WTC11 (cell line): ENCODE measurements at regions not wholly inside any gene's neighbourhood (a gene's known extent, or its start where the extent isn't known, plus 50 kb on each side); places are given as distances from the start of the nearest gene placed in this dataset.
"Not testable (repeated sequence)": the region's sequence is repeated elsewhere in the genome, so short reads cannot be mapped to it uniquely, and the experiment has no call there.

Experiments used
- ATAC-seq: fragments of 200-7000 bp; cut with Tn5 transposase; 2 replicates; pipeline ENCODE4 v1.10.0; 2021; ENCODE audit warnings: mild to moderate bottlenecking, moderate library complexity
- CTCF ChIA-PET: fragments of 300-600 bp; sonication (Branson Sonifier 250); formaldehyde crosslinking; loops from one replicate; lab custom pipeline; 2021; ENCODE audit warnings: antibody characterized with exemption; lab: Charles Lee
- POLR2A ChIA-PET: fragments of 350-600 bp; sonication (Branson Sonifier 250); formaldehyde crosslinking; loops from one replicate; lab custom pipeline; 2021; ENCODE audit warnings: antibody characterized with exemption; lab: Charles Lee
- DNase-seq: peaks from one replicate; pipeline ENCODE4 v3.0.0; 2021; ENCODE audit warnings: low spot score
- H3K27ac Mint-ChIP-seq: 2 replicates; pipeline ENCODE4 v1.8.0; 2021; ENCODE audit warnings: mixed read lengths
- H3K27me3 Mint-ChIP-seq: 2 replicates; pipeline ENCODE4 v1.8.0; 2021; ENCODE audit warnings: low read depth, mild to moderate bottlenecking, moderate library complexity, mixed read lengths
- H3K36me3 Mint-ChIP-seq: 2 replicates; pipeline ENCODE4 v1.8.0; 2021; ENCODE audit warnings: mixed read lengths
- H3K4me1 Mint-ChIP-seq: 2 replicates; pipeline ENCODE4 v1.8.0; 2022; ENCODE audit warnings: mixed read lengths
- H3K4me3 Mint-ChIP-seq: 2 replicates; pipeline ENCODE4 v1.8.0; 2021; ENCODE audit warnings: mild to moderate bottlenecking, moderate library complexity, mixed read lengths
- H3K9me3 Mint-ChIP-seq: 2 replicates; pipeline ENCODE4 v1.8.0; 2021; ENCODE audit warnings: mixed read lengths
- CREB1 ChIP-seq: sonication (generic); formaldehyde crosslinking; IDR thresholded peaks from 2 replicates; pipeline ENCODE4 v1.8.0; 2023; ENCODE audit warnings: mild to moderate bottlenecking, missing genetic modification reagents
- CREM ChIP-seq: sonication (generic); formaldehyde crosslinking; IDR thresholded peaks from 2 replicates; pipeline ENCODE4 v1.8.1; 2022; ENCODE audit warnings: mild to moderate bottlenecking, missing genetic modification reagents, moderate library complexity
- GTF2I ChIP-seq: fragments of 250-450 bp; sonication (Bioruptor Pico); conservative IDR thresholded peaks from 2 replicates; pipeline ENCODE4 v1.4.0; 2021; ENCODE audit warnings: mild to moderate bottlenecking
- HMGA2 ChIP-seq: fragments of 250-450 bp; sonication (Bioruptor Pico); IDR thresholded peaks from 2 replicates; pipeline ENCODE4 v1.4.0; 2021; ENCODE audit warnings: mild to moderate bottlenecking, moderate library complexity
- KAT7 ChIP-seq: sonication (generic); formaldehyde crosslinking; IDR thresholded peaks from 2 replicates; pipeline ENCODE4 v1.8.1; 2023; ENCODE audit warnings: missing genetic modification reagents, mild to moderate bottlenecking, borderline replicate concordance
- NFYB ChIP-seq: sonication (generic); formaldehyde crosslinking; conservative IDR thresholded peaks from 2 replicates; pipeline ENCODE4 v1.8.0; 2022; ENCODE audit warnings: low read depth, missing genetic modification reagents
- OVOL2 ChIP-seq: fragments of 250-450 bp; sonication (Bioruptor Pico); IDR thresholded peaks from 2 replicates; pipeline ENCODE4 v1.9.0; 2021; ENCODE audit warnings: mild to moderate bottlenecking, borderline replicate concordance
- SMAD4 ChIP-seq: sonication (generic); formaldehyde crosslinking; IDR thresholded peaks from 2 replicates; pipeline ENCODE4 v1.8.0; 2022; ENCODE audit warnings: mild to moderate bottlenecking, missing genetic modification reagents
- SP1 ChIP-seq: sonication (generic); formaldehyde crosslinking; conservative IDR thresholded peaks from 2 replicates; pipeline ENCODE4 v1.8.1; 2022; ENCODE audit warnings: missing genetic modification reagents
- TEAD4 ChIP-seq: sonication (generic); formaldehyde crosslinking; IDR thresholded peaks from 2 replicates; pipeline ENCODE4 v1.8.0; 2022; ENCODE audit warnings: mild to moderate bottlenecking, missing genetic modification reagents
- TP53 ChIP-seq: sonication (generic); formaldehyde crosslinking; IDR thresholded peaks from 2 replicates; pipeline ENCODE4 v1.8.1; 2023; ENCODE audit warnings: mild to moderate bottlenecking, missing genetic modification reagents
- ZNF121 ChIP-seq: sonication (generic); formaldehyde crosslinking; IDR thresholded peaks from 2 replicates; pipeline ENCODE4 v1.8.0; 2023; ENCODE audit warnings: missing genetic modification reagents
- ZNF416 ChIP-seq: fragments of 250-450 bp; sonication (Bioruptor Pico); IDR thresholded peaks from 2 replicates; pipeline ENCODE4 v1.9.0; 2021; ENCODE audit warnings: mild to moderate bottlenecking, inconsistent platforms
- ZNF671 ChIP-seq: fragments of 250-450 bp; sonication (Bioruptor Pico); IDR thresholded peaks from 2 replicates; pipeline ENCODE4 v1.8.0; 2021; ENCODE audit warnings: mild to moderate bottlenecking
- TF ChIP-seq, protein P1 (sequence below): sonication (generic); formaldehyde crosslinking; IDR thresholded peaks from 2 replicates; pipeline ENCODE4 v1.8.1; 2023; ENCODE audit warnings: mild to moderate bottlenecking, missing genetic modification reagents
- TF ChIP-seq, protein P2 (sequence below): sonication (generic); formaldehyde crosslinking; IDR thresholded peaks from 2 replicates; pipeline ENCODE4 v1.8.1; 2022; ENCODE audit warnings: low read depth, mild to moderate bottlenecking, moderate library complexity, missing genetic modification reagents, borderline replicate concordance
- TF ChIP-seq, protein P3 (sequence below): fragments of 250-450 bp; sonication (Bioruptor Pico); IDR thresholded peaks from 2 replicates; pipeline ENCODE4 v1.9.0; 2021; ENCODE audit warnings: mild to moderate bottlenecking
- TF ChIP-seq, protein P4 (sequence below): fragments of 250-450 bp; sonication (Bioruptor Pico); IDR thresholded peaks from 2 replicates; pipeline ENCODE4 v1.9.0; 2021; ENCODE audit warnings: mild to moderate bottlenecking, borderline replicate concordance
- TF ChIP-seq, protein P5 (sequence below): sonication (generic); formaldehyde crosslinking; IDR thresholded peaks from 2 replicates; pipeline ENCODE4 v1.8.1; 2022; ENCODE audit warnings: mild to moderate bottlenecking, moderate library complexity, missing genetic modification reagents

DNA sequence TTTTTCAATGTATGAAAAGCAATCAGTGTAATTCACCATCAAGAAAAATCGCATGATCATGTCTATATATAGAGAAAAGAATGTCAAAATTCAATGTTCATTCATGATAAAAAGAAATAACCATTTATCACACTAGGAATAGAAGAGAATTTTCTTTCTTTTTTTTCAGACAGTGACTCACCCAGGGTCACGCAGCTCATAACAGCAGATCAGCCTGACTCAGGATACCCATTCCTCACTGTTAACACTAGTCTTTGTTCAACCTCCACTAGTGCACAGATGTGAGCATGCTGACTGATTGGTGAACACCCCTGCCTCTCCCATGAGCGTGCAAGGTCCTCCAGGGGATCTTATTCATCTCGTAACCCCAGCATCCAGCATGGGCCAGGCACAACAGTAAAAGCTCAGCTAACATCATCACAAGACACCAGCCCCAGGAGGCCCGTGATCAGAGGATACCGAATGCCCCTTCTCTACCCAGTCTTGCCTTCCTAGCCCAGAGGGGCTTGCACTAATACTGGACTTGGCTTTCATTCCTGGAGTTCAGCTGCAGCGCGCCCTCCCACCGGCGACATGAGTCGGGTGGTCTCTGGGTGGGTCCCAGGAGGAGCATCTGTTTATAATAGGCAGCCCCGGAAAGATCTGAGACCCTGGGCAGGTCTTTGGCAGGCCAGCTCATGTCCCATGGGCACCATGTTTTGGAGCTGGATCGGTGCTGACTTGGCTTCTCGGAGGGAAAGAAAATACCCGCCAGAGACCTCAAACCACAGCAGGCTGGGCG, 539.5 kb upstream of the SLC10A2 start:
- TF ChIP-seq SP1 (CRISPR knock-in tag) (no peak), HMGA2 (CRISPR knock-in tag) (no peak), CREB1 (no peak), TEAD4 (CRISPR knock-in tag) (no peak), ZNF671 (CRISPR knock-in tag) (no peak)
- TF ChIP-seq, protein P1, sequence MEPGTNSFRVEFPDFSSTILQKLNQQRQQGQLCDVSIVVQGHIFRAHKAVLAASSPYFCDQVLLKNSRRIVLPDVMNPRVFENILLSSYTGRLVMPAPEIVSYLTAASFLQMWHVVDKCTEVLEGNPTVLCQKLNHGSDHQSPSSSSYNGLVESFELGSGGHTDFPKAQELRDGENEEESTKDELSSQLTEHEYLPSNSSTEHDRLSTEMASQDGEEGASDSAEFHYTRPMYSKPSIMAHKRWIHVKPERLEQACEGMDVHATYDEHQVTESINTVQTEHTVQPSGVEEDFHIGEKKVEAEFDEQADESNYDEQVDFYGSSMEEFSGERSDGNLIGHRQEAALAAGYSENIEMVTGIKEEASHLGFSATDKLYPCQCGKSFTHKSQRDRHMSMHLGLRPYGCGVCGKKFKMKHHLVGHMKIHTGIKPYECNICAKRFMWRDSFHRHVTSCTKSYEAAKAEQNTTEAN = no peak
- TF ChIP-seq, protein P2, sequence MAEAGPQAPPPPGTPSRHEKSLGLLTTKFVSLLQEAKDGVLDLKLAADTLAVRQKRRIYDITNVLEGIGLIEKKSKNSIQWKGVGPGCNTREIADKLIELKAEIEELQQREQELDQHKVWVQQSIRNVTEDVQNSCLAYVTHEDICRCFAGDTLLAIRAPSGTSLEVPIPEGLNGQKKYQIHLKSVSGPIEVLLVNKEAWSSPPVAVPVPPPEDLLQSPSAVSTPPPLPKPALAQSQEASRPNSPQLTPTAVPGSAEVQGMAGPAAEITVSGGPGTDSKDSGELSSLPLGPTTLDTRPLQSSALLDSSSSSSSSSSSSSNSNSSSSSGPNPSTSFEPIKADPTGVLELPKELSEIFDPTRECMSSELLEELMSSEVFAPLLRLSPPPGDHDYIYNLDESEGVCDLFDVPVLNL (CRISPR knock-in tag) = no peak
- TF ChIP-seq, protein P3, sequence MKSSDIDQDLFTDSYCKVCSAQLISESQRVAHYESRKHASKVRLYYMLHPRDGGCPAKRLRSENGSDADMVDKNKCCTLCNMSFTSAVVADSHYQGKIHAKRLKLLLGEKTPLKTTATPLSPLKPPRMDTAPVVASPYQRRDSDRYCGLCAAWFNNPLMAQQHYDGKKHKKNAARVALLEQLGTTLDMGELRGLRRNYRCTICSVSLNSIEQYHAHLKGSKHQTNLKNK (CRISPR knock-in tag) = no peak
- Mint-ChIP-seq H3K27me3 (no peaks in the 10 kb centered on the region), H3K4me1 (peaks cover 5% of the 10 kb centered on the region), H3K36me3 (no peaks in the 10 kb centered on the region), H3K4me3 (no peak overlapping the region), H3K9me3 (peaks cover 5% of the 10 kb centered on the region; the same call in 1 of the 2 replicates), H3K27ac (no peak overlapping the region)
- ATAC-seq (no peak), DNase-seq (no peak)
- POLR2A ChIA-PET = no interaction called here
- CTCF ChIA-PET = no interaction called here

DNA sequence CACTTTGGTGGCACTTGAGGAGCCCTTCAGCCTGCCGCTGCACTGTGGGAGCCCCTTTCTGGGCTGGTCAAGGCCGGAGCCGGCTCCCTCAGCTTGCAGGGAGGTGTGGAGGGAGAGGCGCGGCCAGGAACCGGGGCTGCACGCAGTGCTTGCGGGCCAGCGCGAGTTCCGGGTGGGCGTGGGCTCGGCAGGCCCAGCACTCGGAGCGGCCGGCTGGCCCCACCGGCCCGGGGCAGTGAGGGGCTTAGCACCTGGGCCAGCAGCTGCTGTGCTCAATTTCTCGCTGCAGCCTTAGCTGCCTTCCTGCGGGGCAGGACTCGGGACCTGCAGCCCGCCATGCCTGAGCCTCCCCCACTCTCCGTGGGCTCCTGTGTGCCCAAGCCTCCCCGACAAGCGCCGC, 533.7 kb upstream of the SLC10A2 start:
- POLR2A ChIA-PET, H3K27ac Mint-ChIP-seq, ATAC-seq, H3K27me3 Mint-ChIP-seq, H3K4me1 Mint-ChIP-seq, H3K4me3 Mint-ChIP-seq, H3K36me3 Mint-ChIP-seq, CTCF ChIA-PET, H3K9me3 Mint-ChIP-seq, DNase-seq: not testable (repeated sequence)

DNA sequence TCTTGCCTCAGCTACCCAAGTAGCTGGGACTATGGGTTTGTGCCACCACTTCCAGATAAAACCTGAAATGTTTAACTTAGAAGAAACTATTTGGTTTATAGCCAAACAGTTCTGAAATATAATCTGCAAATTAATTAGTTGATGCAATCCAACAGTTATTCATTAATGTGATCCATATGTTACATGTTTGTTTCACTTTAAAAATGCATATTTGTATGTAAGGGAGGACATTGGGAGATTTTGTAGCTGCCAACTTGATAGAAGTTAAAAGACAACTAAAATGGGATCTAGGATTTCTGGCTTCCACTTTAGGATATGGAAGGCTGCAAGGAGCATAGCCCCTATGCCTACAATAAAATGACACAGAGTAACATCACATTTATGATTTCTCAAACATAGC, 532.5 kb upstream of the SLC10A2 start:
- no peak overlapping the region for H3K27ac Mint-ChIP-seq
- ChIA-PET POLR2A (no interaction called here), CTCF (no interaction called here)
- ATAC-seq = no peak
- H3K4me3 Mint-ChIP-seq = no peak overlapping the region
- no peaks in the 10 kb centered on the region for H3K27me3 Mint-ChIP-seq
- H3K36me3 Mint-ChIP-seq = no peaks in the 10 kb centered on the region
- DNase-seq = no peak
- peaks cover 5% of the 10 kb centered on the region; the same call in 1 of the 2 replicates for H3K9me3 Mint-ChIP-seq
- no peaks in the 10 kb centered on the region for H3K4me1 Mint-ChIP-seq
- TF ChIP-seq ZNF416 (CRISPR knock-in tag) = no peak
- TF ChIP-seq CREM (CRISPR knock-in tag) = no peak
- no peak for TF ChIP-seq KAT7 (CRISPR knock-in tag)
- no peak for TF ChIP-seq ZNF121 (CRISPR knock-in tag)
- TF ChIP-seq, protein P1 = no peak
- TF ChIP-seq, protein P4, sequence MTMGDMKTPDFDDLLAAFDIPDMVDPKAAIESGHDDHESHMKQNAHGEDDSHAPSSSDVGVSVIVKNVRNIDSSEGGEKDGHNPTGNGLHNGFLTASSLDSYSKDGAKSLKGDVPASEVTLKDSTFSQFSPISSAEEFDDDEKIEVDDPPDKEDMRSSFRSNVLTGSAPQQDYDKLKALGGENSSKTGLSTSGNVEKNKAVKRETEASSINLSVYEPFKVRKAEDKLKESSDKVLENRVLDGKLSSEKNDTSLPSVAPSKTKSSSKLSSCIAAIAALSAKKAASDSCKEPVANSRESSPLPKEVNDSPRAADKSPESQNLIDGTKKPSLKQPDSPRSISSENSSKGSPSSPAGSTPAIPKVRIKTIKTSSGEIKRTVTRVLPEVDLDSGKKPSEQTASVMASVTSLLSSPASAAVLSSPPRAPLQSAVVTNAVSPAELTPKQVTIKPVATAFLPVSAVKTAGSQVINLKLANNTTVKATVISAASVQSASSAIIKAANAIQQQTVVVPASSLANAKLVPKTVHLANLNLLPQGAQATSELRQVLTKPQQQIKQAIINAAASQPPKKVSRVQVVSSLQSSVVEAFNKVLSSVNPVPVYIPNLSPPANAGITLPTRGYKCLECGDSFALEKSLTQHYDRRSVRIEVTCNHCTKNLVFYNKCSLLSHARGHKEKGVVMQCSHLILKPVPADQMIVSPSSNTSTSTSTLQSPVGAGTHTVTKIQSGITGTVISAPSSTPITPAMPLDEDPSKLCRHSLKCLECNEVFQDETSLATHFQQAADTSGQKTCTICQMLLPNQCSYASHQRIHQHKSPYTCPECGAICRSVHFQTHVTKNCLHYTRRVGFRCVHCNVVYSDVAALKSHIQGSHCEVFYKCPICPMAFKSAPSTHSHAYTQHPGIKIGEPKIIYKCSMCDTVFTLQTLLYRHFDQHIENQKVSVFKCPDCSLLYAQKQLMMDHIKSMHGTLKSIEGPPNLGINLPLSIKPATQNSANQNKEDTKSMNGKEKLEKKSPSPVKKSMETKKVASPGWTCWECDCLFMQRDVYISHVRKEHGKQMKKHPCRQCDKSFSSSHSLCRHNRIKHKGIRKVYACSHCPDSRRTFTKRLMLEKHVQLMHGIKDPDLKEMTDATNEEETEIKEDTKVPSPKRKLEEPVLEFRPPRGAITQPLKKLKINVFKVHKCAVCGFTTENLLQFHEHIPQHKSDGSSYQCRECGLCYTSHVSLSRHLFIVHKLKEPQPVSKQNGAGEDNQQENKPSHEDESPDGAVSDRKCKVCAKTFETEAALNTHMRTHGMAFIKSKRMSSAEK = no peak
- TF ChIP-seq OVOL2 = no peak
- TF ChIP-seq NFYB (CRISPR knock-in tag) = no peak
- no peak for TF ChIP-seq TP53 (CRISPR knock-in tag)
- no peak for TF ChIP-seq SMAD4 (CRISPR knock-in tag)
- TF ChIP-seq, protein P5, sequence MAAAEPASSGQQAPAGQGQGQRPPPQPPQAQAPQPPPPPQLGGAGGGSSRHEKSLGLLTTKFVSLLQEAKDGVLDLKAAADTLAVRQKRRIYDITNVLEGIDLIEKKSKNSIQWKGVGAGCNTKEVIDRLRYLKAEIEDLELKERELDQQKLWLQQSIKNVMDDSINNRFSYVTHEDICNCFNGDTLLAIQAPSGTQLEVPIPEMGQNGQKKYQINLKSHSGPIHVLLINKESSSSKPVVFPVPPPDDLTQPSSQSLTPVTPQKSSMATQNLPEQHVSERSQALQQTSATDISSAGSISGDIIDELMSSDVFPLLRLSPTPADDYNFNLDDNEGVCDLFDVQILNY (CRISPR knock-in tag) = no peak
- TF ChIP-seq TEAD4 (CRISPR knock-in tag) = no peak
- TF ChIP-seq GTF2I (CRISPR knock-in tag) = no peak
